ENCODE measurements at regions not wholly inside any gene's neighbourhood (a gene's known extent, or its start where the extent isn't known, plus 50 kb on each side); places are given as distances from the start of the nearest gene placed in this dataset.

DNA sequence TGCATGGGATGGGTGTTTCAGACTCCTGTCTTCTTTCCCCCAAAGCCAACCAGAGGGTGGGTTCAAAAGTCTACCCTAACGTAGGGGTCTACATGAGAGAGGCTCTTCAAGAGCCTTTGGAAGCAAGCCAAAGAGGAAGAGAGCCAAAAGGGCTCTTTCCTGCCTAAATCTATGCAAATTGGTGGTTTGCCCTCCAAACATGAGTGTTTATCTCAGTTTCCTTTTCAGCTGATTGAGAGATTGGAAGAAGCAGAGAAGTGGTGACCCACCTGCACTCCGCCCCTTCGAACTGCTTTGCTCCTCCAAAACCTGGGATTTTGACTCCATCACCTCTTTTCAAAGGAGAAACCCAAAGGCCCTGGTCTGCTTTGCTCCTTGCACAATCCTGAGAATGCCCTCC, 65.4 kb upstream of the MAF start:
- WGBS, 2 donors, result 83 to 86% methylated on average over 3 of the region's 3 CpGs
- no peak for TF ChIP-seq POLR2A (IDR thresholded peaks at IDR 0.05)
- TF ChIP-seq, protein P1, sequence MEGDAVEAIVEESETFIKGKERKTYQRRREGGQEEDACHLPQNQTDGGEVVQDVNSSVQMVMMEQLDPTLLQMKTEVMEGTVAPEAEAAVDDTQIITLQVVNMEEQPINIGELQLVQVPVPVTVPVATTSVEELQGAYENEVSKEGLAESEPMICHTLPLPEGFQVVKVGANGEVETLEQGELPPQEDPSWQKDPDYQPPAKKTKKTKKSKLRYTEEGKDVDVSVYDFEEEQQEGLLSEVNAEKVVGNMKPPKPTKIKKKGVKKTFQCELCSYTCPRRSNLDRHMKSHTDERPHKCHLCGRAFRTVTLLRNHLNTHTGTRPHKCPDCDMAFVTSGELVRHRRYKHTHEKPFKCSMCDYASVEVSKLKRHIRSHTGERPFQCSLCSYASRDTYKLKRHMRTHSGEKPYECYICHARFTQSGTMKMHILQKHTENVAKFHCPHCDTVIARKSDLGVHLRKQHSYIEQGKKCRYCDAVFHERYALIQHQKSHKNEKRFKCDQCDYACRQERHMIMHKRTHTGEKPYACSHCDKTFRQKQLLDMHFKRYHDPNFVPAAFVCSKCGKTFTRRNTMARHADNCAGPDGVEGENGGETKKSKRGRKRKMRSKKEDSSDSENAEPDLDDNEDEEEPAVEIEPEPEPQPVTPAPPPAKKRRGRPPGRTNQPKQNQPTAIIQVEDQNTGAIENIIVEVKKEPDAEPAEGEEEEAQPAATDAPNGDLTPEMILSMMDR (IDR thresholded peaks at IDR 0.05), result no peak
- H3K4me3 ChIP-seq (ENCODE audit: low read depth, poor library complexity, severe bottlenecking), result no peak overlapping the region
- intact Hi-C loops (cut with DNase I; ENCODE audit: low total_unique reads), result no loop called here
- no peak for DNase-seq (ENCODE audit: low spot score in 2 of 2)

GRCh38 chr16:79664407-79664806, 63.9 kb upstream of the MAF start:
- intact Hi-C loops (cut with DNase I; ENCODE audit: low total_unique reads), result no loop called here
- DNase-seq (ENCODE audit: low spot score in 2 of 2), result no peak
- 36 to 38% methylated on average over 1 of the region's 1 CpG for WGBS, 2 donors
- TF ChIP-seq POLR2A (IDR thresholded peaks at IDR 0.05), result no peak
- TF ChIP-seq, protein P1 (IDR thresholded peaks at IDR 0.05), result no peak
- H3K4me3 ChIP-seq (ENCODE audit: low read depth, poor library complexity, severe bottlenecking), result no peak overlapping the region

GRCh38 chr16:79662669-79663313, 62.3 kb upstream of the MAF start:
- intact Hi-C loops (cut with DNase I; ENCODE audit: low total_unique reads), result no loop called here
- DNase-seq (ENCODE audit: low spot score in 2 of 2), result no peak
- TF ChIP-seq, protein P1 (IDR thresholded peaks at IDR 0.05), result no peak
- TF ChIP-seq POLR2A (IDR thresholded peaks at IDR 0.05), result no peak
- H3K4me3 ChIP-seq (ENCODE audit: low read depth, poor library complexity, severe bottlenecking), result no peak overlapping the region
- WGBS, 2 donors, result 68 to 81% methylated on average over 5 of the region's 5 CpGs

DNA sequence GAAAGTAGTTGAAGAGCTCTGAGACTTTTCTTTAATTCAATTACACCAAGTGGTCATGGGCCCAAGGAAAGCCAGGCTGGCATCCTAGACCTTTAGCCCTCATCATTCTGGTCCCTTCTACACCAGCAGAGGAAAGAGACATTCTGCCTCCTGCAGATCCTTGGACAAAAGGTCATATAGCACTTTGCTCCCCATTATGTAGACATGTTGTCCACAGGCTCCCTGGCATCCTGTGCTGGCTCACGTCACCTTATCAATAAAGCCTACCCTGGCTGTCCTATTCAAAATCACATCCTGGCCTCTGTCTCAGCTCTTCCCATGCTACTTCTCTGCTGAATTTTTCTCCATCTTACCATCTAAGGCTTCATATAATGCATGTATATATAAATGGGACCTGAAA, 61.6 kb upstream of the MAF start:
- TF ChIP-seq POLR2A (IDR thresholded peaks at IDR 0.05), result no peak
- TF ChIP-seq, protein P1 (IDR thresholded peaks at IDR 0.05), result no peak
- DNase-seq (ENCODE audit: low spot score in 2 of 2), result no peak
- no peak overlapping the region for H3K4me3 ChIP-seq (ENCODE audit: low read depth, poor library complexity, severe bottlenecking)
- 94 to 100% methylated on average over 1 of the region's 1 CpG for WGBS, 2 donors
- intact Hi-C loops (cut with DNase I; ENCODE audit: low total_unique reads), result no loop called here

DNA sequence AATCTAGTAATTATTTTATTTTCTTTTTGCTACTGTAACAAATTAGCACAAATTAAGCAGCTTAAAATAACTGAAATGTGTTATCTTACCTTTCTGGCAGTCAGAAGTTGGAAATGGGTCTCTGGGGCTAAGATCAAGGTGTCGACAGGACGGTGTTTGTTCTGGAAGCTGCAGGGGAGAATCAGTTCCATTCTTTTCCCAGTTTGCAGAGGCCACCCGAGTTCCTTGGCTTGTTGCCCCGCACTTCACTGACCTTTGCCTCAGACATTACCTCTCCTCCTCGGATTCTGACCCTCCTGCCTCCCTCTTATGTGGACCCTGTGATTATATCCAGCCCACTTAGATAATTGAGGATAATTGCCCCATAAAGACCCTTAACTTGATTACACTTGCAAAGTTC, 61.0 kb upstream of the MAF start:
- no peak overlapping the region for H3K4me3 ChIP-seq (ENCODE audit: low read depth, poor library complexity, severe bottlenecking)
- DNase-seq (ENCODE audit: low spot score in 2 of 2), result no peak

More for the DNA sequence above, 61.0 kb upstream of the MAF start:
- 89 to 91% methylated on average over 5 of the region's 5 CpGs for WGBS, 2 donors
- TF ChIP-seq, protein P1 (IDR thresholded peaks at IDR 0.05), result no peak
- no peak for TF ChIP-seq POLR2A (IDR thresholded peaks at IDR 0.05)
- intact Hi-C loops (cut with DNase I; ENCODE audit: low total_unique reads), result no loop called here

All from lower leg skin (tissue), 4 donors.